ENCODE measurements at regions not wholly inside any gene's neighbourhood (a gene's known extent, or its start where the extent isn't known, plus 50 kb on each side); places are given as distances from the start of the nearest gene placed in this dataset.
"Not testable (repeated sequence)": the region's sequence is repeated elsewhere in the genome, so short reads cannot be mapped to it uniquely, and the experiment has no call there.

- no peak for DNase-seq (ENCODE audit: low read depth in 3 of 3)
These were observed 144.4 kb upstream of the DUSP10 start for GRCh38 chr1:221886311-221886710.

- no peak for DNase-seq (ENCODE audit: low read depth in 3 of 3)
These were observed 142.9 kb upstream of the DUSP10 start for GRCh38 chr1:221884821-221885220.

GRCh38 chr1:221881805-221882581, 140.1 kb upstream of the DUSP10 start:
- DNase-seq (ENCODE audit: low read depth in 3 of 3), result no peak

GRCh38 chr1:221880182-221880581, 138.3 kb upstream of the DUSP10 start:
- DNase-seq (ENCODE audit: low read depth in 3 of 3), result no peak

GRCh38 chr1:221878134-221878533, 136.2 kb upstream of the DUSP10 start:
- DNase-seq (ENCODE audit: low read depth in 3 of 3), result no peak

GRCh38 chr1:221877311-221877710, 135.4 kb upstream of the DUSP10 start:
- DNase-seq (ENCODE audit: low read depth in 3 of 3), result no peak

- DNase-seq (ENCODE audit: low read depth in 3 of 3), result no peak
These were observed 133.1 kb upstream of the DUSP10 start for GRCh38 chr1:221875004-221875330.

GRCh38 chr1:221874285-221875003, 132.6 kb upstream of the DUSP10 start:
- DNase-seq (ENCODE audit: low read depth in 3 of 3), result no peak

GRCh38 chr1:221873673-221874072, 131.8 kb upstream of the DUSP10 start:
- no peak for DNase-seq (ENCODE audit: low read depth in 3 of 3)

GRCh38 chr1:221871056-221871455, 129.2 kb upstream of the DUSP10 start:
- no peak for DNase-seq (ENCODE audit: low read depth in 3 of 3)

GRCh38 chr1:221869779-221870178, 127.9 kb upstream of the DUSP10 start:
- DNase-seq (ENCODE audit: low read depth in 3 of 3), result no peak

GRCh38 chr1:221868593-221869303, 126.9 kb upstream of the DUSP10 start:
- no peak for DNase-seq (ENCODE audit: low read depth in 3 of 3)

GRCh38 chr1:221867003-221867402, 125.1 kb upstream of the DUSP10 start:
- DNase-seq (ENCODE audit: low read depth in 3 of 3), result no peak

GRCh38 chr1:221865808-221866207, 123.9 kb upstream of the DUSP10 start:
- DNase-seq (ENCODE audit: low read depth in 3 of 3), result no peak

- no peak for DNase-seq (ENCODE audit: low read depth in 3 of 3)
These were observed 121.7 kb upstream of the DUSP10 start for GRCh38 chr1:221863635-221864034.

- DNase-seq (ENCODE audit: low read depth in 3 of 3), result no peak
These were observed 121.1 kb upstream of the DUSP10 start for GRCh38 chr1:221862971-221863370.

- DNase-seq (ENCODE audit: low read depth in 3 of 3), result no peak
These were observed 117.1 kb upstream of the DUSP10 start for GRCh38 chr1:221858818-221859611.

GRCh38 chr1:221857094-221857444, 115.2 kb upstream of the DUSP10 start:
- DNase-seq (ENCODE audit: low read depth in 3 of 3), result not testable (repeated sequence)

- no peak for DNase-seq (ENCODE audit: low read depth in 3 of 3)
These were observed 114.6 kb upstream of the DUSP10 start for GRCh38 chr1:221856228-221857093.

GRCh38 chr1:221855156-221855555, 113.3 kb upstream of the DUSP10 start:
- no peak for DNase-seq (ENCODE audit: low read depth in 3 of 3)

- DNase-seq (ENCODE audit: low read depth in 3 of 3), result no peak
These were observed 109.4 kb upstream of the DUSP10 start for GRCh38 chr1:221851336-221851735.
